GM12872 (cell line): ENCODE measurements at regions not wholly inside any gene's neighbourhood (a gene's known extent, or its start where the extent isn't known, plus 50 kb on each side); places are given as distances from the start of the nearest gene placed in this dataset.

Source experiments
- TF ChIP-seq, protein P1 (sequence below): IDR thresholded peaks from 3 replicates; pipeline ENCODE4 v1.5.1; 2011; ENCODE audit warnings: low read depth, mild to moderate bottlenecking, low read length, moderate library complexity; ENCODE audit not compliant: insufficient read depth

DNA sequence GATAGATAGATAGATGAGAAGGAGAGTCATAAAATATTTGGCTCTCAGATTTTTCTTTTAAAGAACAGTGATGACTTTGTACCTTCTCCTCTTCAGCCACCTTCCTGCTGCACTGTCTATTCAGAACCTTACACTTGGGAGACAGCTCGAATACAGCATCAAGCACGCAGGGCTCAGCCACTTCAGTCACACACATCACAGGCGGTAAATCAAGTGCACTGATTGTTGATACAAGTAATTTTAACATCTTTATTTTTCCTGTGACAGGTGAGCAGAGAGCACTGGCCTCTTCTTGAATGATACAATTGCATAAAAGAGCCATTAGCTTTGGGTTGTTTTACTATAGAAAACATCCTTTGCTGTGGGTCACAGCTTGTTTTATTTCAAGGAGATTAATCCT, 1118.5 kb upstream of the EYS start:
- TF ChIP-seq, protein P1, sequence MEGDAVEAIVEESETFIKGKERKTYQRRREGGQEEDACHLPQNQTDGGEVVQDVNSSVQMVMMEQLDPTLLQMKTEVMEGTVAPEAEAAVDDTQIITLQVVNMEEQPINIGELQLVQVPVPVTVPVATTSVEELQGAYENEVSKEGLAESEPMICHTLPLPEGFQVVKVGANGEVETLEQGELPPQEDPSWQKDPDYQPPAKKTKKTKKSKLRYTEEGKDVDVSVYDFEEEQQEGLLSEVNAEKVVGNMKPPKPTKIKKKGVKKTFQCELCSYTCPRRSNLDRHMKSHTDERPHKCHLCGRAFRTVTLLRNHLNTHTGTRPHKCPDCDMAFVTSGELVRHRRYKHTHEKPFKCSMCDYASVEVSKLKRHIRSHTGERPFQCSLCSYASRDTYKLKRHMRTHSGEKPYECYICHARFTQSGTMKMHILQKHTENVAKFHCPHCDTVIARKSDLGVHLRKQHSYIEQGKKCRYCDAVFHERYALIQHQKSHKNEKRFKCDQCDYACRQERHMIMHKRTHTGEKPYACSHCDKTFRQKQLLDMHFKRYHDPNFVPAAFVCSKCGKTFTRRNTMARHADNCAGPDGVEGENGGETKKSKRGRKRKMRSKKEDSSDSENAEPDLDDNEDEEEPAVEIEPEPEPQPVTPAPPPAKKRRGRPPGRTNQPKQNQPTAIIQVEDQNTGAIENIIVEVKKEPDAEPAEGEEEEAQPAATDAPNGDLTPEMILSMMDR = no peak

DNA sequence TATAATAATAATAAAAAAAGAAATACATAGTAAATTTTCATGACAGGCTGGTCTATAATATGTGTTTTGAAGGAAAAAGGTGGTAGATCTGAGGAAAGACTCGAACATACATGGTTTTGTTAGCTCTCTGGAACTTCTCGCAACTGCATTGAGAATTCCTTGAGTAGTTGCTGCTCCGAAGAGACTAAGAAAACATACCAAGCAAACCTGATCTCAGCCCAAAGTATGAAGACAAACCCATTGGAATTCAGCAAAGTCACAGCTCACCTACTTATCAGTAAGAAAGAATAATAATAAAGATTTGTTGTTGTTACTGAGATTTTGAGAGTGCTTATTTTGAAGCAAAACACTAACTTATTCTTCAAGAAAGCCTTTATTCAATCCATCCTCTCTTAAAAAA, 1107.1 kb upstream of the EYS start:
- TF ChIP-seq, protein P1 = no peak

DNA sequence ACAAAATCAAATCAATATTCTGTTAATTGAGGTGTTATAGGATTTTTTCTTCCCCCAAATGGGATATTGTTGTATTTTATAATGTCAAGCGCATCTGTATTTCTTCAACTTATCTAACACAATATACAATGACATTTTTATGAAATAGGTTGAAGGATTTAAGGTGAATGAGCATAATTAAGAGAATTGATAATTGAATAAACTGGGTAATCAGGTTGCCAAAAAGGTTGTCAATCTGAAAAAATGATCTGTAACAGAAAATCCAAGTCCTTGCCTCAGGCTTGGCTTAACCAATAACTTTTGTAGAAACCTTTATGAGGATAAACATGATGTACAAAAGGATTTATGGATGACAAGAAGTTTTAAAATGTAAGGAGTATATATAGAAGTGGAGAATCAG, 1101.7 kb upstream of the EYS start:
- TF ChIP-seq, protein P1 = no peak

DNA sequence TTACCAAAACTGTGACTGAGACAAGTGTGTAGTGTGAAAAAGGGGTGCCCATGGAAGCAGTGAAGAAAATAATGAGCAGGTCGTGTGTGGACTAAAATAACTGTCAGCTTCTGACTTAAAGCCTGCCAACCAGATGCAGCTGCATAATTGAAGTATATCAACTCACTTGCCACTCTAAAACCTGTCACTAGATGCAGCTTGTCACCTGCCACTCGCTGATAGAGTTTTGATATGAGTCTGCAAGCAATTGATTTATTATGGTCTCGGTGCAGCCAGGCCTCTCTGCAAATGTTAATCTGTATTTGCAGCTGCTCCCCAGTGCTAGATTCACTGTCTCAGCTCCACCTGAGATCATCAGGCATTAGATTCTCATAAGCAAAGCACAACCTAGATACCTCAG, 1090.0 kb upstream of the EYS start:
- TF ChIP-seq, protein P1 = no peak

DNA sequence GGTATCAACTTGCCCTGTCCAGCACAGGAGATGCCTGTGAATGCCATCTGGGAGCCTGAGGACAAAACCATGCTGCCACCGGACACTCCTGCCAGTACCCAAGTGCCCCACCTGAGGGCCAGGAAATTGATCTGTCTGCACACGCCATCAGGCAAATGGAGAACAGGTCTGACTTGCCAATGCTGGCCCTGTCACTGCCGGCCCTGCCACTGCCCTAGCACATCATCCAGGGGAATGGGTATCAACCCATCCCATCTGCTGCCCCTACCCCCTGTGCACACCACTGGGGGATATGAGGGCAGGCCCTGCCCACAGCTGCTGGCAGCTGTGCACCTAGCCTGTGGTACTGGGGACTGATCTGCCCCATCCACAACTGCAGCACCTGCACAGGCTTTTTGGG, 1081.6 kb upstream of the EYS start:
- TF ChIP-seq, protein P1 = no peak

DNA sequence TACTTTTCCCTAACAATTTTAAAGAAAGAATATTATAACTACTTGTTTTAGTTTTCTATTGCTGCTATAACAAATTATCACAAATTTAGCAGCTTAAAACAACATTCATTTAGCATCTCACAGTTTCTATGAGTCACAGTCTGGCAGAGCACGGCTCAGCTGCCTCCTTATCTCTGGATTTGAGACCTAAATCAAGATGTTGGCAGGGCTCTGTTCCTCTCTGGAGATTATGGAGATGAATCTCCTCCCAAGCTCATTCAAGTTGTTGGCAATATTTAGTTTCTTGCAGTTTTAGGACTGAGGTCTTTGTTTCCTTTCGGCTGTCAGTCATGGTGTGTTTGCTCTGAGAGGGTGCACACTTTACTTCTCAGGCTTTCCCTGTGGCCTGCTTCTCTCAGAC, 1065.8 kb upstream of the EYS start:
- TF ChIP-seq, protein P1 = no peak

DNA sequence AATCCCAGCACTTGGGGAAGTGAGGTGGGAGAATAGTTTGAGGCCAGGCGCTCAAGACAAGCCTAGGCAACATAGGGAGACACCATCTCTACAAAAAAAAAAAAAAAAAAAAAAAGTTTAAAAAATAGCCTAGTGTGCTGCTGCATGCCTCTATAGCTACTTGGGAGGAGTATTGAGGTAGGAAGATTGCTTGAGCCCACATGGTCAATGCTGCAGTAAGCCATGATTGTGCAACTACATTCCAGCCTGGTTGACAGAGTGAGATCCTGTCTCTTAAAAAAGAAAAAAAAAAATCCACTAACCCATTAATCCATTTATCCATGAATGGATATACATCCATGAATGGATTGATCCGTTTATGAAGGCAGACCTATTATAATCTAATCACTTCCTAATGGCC, 1064.6 kb upstream of the EYS start:
- TF ChIP-seq, protein P1 = no peak

DNA sequence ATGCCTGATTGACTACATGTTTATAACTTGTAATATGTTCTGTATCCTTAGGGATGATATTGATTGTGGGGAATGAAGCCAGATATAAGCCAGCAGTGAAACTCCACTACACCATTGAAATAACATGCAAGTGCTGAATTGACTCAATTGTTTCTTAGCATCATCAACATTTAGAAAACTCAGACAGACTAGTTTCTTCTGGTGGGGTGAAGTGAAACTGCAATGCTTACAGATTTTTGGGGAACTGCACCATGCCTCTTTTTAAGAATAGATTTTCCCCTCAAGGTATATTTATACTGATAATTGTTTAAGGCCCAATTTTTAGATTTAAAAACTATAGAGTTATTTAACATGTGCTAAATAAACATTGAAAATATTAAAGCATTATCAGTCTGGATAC, 1044.6 kb upstream of the EYS start:
- TF ChIP-seq, protein P1 = no peak
